GM23338 (cell line): ENCODE measurements at regions not wholly inside any gene's neighbourhood (a gene's known extent, or its start where the extent isn't known, plus 50 kb on each side); places are given as distances from the start of the nearest gene placed in this dataset.

Experiments
- CREB1 ChIP-seq: fragments of 250-450 bp; sonication (Bioruptor Pico); IDR thresholded peaks from 2 replicates; pipeline ENCODE4 v1.5.0; 2020; ENCODE audit warnings: low read depth, mild to moderate bottlenecking, moderate library complexity
- EZH2 ChIP-seq: fragments of 200-600 bp; sonication (generic); IDR thresholded peaks from one replicate; pipeline ENCODE4 v1.8.0; 2017; ENCODE audit warnings: antibody characterized with exemption, mild to moderate bottlenecking, low read depth; ENCODE audit not compliant: unreplicated experiment
- EZH2phosphoT487 ChIP-seq: fragments of 200-600 bp; sonication (generic); IDR thresholded peaks from one replicate; pipeline ENCODE4 v1.8.1; 2018; ENCODE audit warnings: antibody characterized with exemption; ENCODE audit not compliant: unreplicated experiment
- JUNB ChIP-seq: IDR thresholded peaks from one replicate; pipeline ENCODE4 v1.6.1; 2016; ENCODE audit warnings: antibody characterized with exemption; ENCODE audit not compliant: unreplicated experiment
- NANOG ChIP-seq: IDR thresholded peaks from 2 replicates; pipeline ENCODE4 v1.6.1; 2016; ENCODE audit warnings: antibody characterized with exemption, borderline replicate concordance
- POLR2AphosphoS5 ChIP-seq: IDR thresholded peaks from 2 replicates; pipeline ENCODE4 v1.6.1; 2016; ENCODE audit warnings: antibody characterized with exemption, low read depth
- STAT1 ChIP-seq: IDR thresholded peaks from one replicate; pipeline ENCODE4 v1.6.1; 2016; ENCODE audit warnings: antibody characterized with exemption; ENCODE audit not compliant: unreplicated experiment
- ZNF114 ChIP-seq: fragments of 250-450 bp; sonication (Bioruptor Pico); IDR thresholded peaks from 2 replicates; pipeline ENCODE4 v1.5.0; 2020; ENCODE audit warnings: mild to moderate bottlenecking, moderate library complexity
- ZNF331 ChIP-seq: fragments of 250-450 bp; sonication (Bioruptor Pico); IDR thresholded peaks from 2 replicates; pipeline ENCODE4 v1.5.0; 2020; ENCODE audit warnings: low read depth, mild to moderate bottlenecking, moderate library complexity
- TF ChIP-seq, protein P1 (sequence below), 2 experiments: fragments of 200-600 bp in 1 of 2; sonication (generic) in 1 of 2; conservative IDR thresholded peaks; 2 replicates each; pipeline versions ENCODE4 v1.5.1 to v1.6.1; 2016 to 2017; ENCODE audit warnings: antibody characterized with exemption in 2 of 2, low read depth in 2 of 2, mild to moderate bottlenecking in 2 of 2, moderate library complexity in 1 of 2
- TF ChIP-seq, protein P2 (sequence below): IDR thresholded peaks from one replicate; pipeline ENCODE4 v1.6.1; 2018; ENCODE audit warnings: antibody characterized with exemption; ENCODE audit not compliant: unreplicated experiment
- TF ChIP-seq, protein P3 (sequence below): IDR thresholded peaks from 2 replicates; pipeline ENCODE4 v1.6.1; 2016; ENCODE audit warnings: antibody characterized with exemption

DNA sequence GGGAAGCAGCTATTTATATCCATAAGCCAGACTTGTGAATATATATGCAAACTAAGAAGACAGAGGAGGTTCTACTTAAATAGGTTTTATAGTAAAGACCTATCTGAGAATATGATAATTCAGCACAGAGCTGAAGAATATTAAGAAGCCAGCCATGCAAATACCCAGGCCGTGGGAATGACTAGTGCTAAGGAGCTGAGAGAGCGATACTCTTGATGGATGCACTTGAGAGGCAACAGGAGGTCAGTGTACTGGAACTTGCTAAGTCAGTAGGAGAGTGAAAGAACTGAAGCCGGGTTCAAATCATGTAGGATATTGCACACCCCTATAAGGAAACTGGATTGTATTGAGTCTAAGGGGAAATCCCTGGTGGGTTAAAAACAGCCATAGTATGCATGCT lies 943.6 kb upstream of the MBL2 start:
- TF ChIP-seq POLR2AphosphoS5 (no peak), EZH2 (no peak), STAT1 (no peak), EZH2phosphoT487 (no peak), JUNB (no peak), CREB1 (CRISPR knock-in tag) (no peak), ZNF331 (CRISPR knock-in tag) (no peak), ZNF114 (CRISPR knock-in tag) (no peak), NANOG (no peak)
- TF ChIP-seq, protein P1, sequence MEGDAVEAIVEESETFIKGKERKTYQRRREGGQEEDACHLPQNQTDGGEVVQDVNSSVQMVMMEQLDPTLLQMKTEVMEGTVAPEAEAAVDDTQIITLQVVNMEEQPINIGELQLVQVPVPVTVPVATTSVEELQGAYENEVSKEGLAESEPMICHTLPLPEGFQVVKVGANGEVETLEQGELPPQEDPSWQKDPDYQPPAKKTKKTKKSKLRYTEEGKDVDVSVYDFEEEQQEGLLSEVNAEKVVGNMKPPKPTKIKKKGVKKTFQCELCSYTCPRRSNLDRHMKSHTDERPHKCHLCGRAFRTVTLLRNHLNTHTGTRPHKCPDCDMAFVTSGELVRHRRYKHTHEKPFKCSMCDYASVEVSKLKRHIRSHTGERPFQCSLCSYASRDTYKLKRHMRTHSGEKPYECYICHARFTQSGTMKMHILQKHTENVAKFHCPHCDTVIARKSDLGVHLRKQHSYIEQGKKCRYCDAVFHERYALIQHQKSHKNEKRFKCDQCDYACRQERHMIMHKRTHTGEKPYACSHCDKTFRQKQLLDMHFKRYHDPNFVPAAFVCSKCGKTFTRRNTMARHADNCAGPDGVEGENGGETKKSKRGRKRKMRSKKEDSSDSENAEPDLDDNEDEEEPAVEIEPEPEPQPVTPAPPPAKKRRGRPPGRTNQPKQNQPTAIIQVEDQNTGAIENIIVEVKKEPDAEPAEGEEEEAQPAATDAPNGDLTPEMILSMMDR (conservative IDR thresholded peaks at IDR 0.05; ENCODE audit: low read depth in 2 of 2): no peak
- TF ChIP-seq, protein P2, sequence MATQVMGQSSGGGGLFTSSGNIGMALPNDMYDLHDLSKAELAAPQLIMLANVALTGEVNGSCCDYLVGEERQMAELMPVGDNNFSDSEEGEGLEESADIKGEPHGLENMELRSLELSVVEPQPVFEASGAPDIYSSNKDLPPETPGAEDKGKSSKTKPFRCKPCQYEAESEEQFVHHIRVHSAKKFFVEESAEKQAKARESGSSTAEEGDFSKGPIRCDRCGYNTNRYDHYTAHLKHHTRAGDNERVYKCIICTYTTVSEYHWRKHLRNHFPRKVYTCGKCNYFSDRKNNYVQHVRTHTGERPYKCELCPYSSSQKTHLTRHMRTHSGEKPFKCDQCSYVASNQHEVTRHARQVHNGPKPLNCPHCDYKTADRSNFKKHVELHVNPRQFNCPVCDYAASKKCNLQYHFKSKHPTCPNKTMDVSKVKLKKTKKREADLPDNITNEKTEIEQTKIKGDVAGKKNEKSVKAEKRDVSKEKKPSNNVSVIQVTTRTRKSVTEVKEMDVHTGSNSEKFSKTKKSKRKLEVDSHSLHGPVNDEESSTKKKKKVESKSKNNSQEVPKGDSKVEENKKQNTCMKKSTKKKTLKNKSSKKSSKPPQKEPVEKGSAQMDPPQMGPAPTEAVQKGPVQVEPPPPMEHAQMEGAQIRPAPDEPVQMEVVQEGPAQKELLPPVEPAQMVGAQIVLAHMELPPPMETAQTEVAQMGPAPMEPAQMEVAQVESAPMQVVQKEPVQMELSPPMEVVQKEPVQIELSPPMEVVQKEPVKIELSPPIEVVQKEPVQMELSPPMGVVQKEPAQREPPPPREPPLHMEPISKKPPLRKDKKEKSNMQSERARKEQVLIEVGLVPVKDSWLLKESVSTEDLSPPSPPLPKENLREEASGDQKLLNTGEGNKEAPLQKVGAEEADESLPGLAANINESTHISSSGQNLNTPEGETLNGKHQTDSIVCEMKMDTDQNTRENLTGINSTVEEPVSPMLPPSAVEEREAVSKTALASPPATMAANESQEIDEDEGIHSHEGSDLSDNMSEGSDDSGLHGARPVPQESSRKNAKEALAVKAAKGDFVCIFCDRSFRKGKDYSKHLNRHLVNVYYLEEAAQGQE: no peak
- TF ChIP-seq, protein P3, sequence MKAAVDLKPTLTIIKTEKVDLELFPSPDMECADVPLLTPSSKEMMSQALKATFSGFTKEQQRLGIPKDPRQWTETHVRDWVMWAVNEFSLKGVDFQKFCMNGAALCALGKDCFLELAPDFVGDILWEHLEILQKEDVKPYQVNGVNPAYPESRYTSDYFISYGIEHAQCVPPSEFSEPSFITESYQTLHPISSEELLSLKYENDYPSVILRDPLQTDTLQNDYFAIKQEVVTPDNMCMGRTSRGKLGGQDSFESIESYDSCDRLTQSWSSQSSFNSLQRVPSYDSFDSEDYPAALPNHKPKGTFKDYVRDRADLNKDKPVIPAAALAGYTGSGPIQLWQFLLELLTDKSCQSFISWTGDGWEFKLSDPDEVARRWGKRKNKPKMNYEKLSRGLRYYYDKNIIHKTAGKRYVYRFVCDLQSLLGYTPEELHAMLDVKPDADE: no peak
